ENCODE measurements at regions not wholly inside any gene's neighbourhood (a gene's known extent, or its start where the extent isn't known, plus 50 kb on each side); places are given as distances from the start of the nearest gene placed in this dataset.

DNA sequence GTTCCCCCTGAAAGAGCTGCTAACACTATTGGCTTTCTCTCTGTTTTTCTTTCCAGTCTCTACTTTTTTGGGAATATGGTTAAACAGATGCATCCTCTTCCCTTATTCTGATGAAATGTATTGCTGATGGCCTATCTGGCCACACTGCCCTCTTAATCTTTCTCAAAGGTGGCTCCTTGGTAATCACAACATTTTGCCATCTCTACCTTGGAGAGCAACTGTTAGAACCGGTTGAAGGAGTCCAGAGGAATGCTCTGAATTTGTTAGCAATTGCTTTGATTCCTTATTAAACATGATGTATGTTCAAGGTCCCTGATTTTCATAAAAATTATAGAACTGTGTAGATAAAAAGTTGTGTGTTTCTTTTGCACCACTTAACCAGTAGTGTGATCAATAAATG, 50.1 kb upstream of the ARID1A start:
- TF ChIP-seq, protein P1, sequence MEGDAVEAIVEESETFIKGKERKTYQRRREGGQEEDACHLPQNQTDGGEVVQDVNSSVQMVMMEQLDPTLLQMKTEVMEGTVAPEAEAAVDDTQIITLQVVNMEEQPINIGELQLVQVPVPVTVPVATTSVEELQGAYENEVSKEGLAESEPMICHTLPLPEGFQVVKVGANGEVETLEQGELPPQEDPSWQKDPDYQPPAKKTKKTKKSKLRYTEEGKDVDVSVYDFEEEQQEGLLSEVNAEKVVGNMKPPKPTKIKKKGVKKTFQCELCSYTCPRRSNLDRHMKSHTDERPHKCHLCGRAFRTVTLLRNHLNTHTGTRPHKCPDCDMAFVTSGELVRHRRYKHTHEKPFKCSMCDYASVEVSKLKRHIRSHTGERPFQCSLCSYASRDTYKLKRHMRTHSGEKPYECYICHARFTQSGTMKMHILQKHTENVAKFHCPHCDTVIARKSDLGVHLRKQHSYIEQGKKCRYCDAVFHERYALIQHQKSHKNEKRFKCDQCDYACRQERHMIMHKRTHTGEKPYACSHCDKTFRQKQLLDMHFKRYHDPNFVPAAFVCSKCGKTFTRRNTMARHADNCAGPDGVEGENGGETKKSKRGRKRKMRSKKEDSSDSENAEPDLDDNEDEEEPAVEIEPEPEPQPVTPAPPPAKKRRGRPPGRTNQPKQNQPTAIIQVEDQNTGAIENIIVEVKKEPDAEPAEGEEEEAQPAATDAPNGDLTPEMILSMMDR (IDR thresholded peaks at IDR 0.05): no peak
- Histone ChIP-seq H3K9me3 (ENCODE audit: control insufficient read depth in 1 of 2, insufficient read depth in 1 of 2, low read length in 2 of 2) (no peaks in the 10 kb centered on the region), H3K4me1 (ENCODE audit: insufficient read depth, low read length) (no peaks in the 10 kb centered on the region), H3K36me3 (ENCODE audit: insufficient read depth, low read length) (no peaks in the 10 kb centered on the region), H3K27ac (ENCODE audit: low read depth in 1 of 2, low read length in 2 of 2) (no peak overlapping the region), H3K4me3 (ENCODE audit: low read length) (no peak overlapping the region), H3K27me3 (ENCODE audit: control insufficient read depth in 1 of 2, insufficient read depth in 2 of 2, low read length in 2 of 2) (no peaks in the 10 kb centered on the region)
- Mint-ChIP-seq H3K4me1 (ENCODE audit: low read depth) (no peaks in the 10 kb centered on the region), H3K9me3 (no peaks in the 10 kb centered on the region), H3K36me3 (ENCODE audit: low read depth) (no peaks in the 10 kb centered on the region), H3K27ac (no peak overlapping the region), H3K4me3 (no peak overlapping the region), H3K27me3 (no peaks in the 10 kb centered on the region)
- DNase-seq: no peak
- intact Hi-C loops (cut with DNase I, micrococcal nuclease): no loop called here
- ChIA-PET CTCF (no interaction called here), POLR2A (no interaction called here)
- ATAC-seq (ENCODE audit: poor library complexity): no peak

Measured in CD4-positive, alpha-beta T cell (primary cell).